HG03378 (cell line): ENCODE measurements at regions not wholly inside any gene's neighbourhood (a gene's known extent, or its start where the extent isn't known, plus 50 kb on each side); places are given as distances from the start of the nearest gene placed in this dataset.
"Not testable (repeated sequence)": the region's sequence is repeated elsewhere in the genome, so short reads cannot be mapped to it uniquely, and the experiment has no call there.

Experiments used
- ATAC-seq: cut with Tn5 transposase; IDR thresholded peaks from one replicate; pipeline ENCODE4 v1.9.1; 2021; ENCODE audit warnings: mild to moderate bottlenecking, moderate library complexity; ENCODE audit not compliant: unreplicated experiment

DNA sequence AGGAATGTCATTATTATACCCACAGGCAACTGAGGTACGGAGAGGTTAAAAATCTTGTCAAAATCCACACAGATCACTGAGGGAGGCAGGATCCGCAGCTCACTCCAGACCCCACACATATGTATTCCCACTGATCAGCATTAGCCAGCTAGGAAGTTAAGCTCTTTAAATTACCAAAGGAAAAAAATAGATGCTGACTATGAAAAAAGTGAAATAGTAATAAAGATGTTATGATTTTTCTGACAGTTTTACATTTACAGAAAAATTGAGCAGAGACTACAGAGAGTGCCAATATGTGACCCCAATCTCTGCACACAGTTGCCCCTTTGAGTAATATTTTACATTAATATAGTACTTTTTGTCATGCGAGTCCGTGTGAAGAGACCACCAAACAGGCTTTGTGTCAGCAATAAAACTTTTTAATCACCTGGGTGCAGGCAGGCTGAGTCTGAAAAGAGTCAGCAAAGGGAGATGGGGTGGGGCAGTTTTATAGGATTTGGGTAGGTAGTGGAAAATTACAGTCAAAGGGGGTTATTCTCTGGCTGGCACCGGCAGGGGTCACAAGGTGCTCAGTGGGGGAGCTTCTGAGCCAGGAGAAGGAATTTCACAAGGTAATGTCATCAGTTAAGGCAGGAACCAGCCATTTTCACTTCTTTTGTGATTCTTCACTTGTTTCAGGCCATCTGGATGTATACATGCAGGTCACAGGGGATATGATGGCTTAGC, 61.9 kb upstream of the NAA35 start:
- ATAC-seq: not testable (repeated sequence)

- ATAC-seq: not testable (repeated sequence)
These were observed 60.4 kb upstream of the NAA35 start for GRCh38 chr9:85880507-85880906.

DNA sequence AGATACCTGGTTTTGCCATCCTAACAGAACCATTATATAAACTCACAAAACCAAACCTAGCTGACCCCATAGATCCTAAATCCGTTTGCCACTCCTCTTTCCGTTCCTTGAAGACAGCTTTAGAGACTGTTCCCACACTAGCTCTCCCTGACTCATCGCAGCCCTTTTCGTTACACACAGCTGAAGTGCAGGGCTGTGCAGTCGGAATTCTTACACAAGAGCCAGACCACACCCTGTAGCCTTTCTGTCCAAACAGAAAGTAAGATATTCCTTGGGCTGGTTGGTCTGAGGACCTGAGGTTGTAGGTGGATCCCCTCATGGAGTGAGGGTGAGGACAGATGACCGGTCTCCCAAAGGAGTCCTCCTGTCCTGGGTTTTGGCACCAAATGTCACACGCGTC, 56.7 kb upstream of the NAA35 start:
- ATAC-seq: no peak

DNA sequence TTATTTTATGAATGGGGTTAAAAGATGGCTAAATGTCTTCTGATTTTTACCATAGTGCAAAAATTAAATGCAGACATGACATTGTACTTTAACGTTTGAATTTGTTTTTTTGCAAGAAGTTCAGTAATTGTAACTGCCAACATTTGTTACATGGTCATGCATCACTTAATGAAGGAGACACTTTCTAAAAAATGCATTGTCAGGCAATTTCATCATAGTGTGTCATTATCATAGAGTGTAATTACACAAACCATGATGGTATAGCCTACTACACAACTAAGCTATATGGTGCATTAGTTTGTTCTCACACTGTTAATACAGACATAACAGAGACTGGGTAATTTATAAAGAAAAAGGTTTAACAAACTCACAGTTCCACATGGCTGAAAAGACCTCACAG, 50.0 kb upstream of the NAA35 start:
- ATAC-seq: no peak
